Activated T-cell treated with anti-CD3 and anti-CD28 coated beads for 24 hours (primary cell): ENCODE measurements at regions not wholly inside any gene's neighbourhood (a gene's known extent, or its start where the extent isn't known, plus 50 kb on each side); places are given as distances from the start of the nearest gene placed in this dataset.
"Not testable (repeated sequence)": the region's sequence is repeated elsewhere in the genome, so short reads cannot be mapped to it uniquely, and the experiment has no call there.

Experiments
- DNase-seq: peaks from one replicate; pipeline ENCODE4 v3.0.0-alpha.2; 2020; ENCODE audit warnings: low read depth

- no peak for DNase-seq
These were observed 115.9 kb upstream of the EEPD1 start for GRCh38 chr7:36037121-36037662.

DNA sequence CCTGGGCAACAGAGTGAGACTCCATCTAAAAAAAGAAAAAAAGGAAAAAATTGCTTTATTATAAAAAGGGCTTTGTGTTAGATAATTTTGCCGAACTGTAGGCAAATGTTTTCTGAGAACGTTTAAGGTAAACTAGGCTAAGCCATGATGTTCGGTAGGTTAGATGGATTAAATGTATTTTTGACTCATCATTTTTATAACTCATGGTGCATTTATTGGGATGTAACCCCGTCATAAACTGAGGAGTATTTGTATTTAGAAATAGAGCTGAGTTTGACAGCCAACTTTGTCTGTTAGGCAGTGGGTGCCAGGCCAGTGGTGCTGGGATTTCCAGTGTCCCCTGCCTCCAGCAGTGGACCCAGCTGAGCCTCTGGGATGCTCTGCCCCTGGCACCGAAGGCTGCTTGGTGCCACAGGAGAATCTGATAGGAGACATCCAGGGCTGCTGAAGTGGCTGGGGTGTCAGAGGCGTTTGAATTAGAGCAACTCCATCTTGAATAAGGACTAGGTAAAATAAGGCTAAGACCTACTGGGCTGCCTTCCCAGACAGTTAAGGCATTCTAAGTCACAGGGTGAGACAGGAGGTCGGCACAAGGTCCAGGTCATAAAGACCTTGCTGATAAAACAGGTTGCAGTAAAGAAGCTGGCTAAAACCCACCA, 114.9 kb upstream of the EEPD1 start:
- no peak for DNase-seq

DNA sequence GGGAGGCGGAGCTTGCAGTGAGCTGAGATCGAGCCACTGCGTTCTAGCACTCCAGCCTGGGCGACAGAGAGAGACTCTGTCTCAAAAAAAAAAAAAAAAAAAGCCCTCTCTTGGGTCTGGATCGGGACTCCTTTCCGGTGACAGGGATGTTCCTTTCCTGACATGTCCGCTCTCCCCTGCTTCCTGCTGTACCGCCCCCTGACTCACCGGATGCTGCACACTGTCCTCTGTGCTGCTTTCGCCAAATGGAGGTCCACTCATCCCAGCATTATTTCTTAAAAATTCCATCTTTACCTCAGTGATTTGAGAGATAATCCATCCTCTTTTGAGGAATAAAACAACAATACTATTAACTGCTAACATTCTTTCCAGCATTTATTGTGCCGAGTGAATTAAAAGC, 113.8 kb upstream of the EEPD1 start:
- DNase-seq = no peak

- no peak for DNase-seq
These were observed 113.4 kb upstream of the EEPD1 start for GRCh38 chr7:36039671-36040070.

GRCh38 chr7:36040679-36041078, 112.4 kb upstream of the EEPD1 start:
- DNase-seq = no peak

DNA sequence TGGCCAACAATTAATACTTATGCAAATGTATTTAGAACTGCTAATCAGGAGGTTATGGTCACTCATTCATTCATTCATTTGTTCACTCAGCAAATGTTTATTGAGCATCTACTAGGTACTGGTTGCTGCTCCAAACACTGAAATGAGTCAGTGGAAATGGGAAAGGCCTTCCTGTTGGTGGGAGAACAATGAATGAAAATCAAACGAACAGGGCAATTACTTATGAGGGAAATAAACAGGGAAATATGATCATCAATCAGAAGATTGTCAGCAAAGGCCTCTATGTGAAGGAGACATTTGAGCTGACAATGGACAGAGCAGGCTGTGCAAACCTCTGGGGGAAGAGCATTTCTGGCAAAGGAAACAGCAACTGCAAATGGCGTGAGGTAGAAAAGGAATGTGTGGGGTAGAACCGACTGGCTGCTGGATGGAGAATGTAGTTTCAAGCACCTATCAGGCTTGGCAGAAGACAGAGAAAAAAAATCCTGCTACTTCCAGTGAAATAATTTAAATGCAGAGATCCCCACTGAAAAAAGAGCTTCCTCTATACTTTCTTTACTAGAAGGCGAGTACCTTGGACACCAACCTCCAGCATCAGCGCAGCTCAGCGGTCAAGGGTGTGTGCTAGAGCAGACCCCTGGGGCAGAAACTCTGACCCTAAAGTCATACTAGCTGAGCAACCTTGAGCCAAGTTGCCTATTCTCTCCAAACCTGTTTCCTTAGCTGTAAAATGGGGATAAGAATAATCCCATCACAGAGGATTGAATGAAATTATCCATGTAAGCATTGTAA, 108.8 kb upstream of the EEPD1 start:
- no peak for DNase-seq

DNA sequence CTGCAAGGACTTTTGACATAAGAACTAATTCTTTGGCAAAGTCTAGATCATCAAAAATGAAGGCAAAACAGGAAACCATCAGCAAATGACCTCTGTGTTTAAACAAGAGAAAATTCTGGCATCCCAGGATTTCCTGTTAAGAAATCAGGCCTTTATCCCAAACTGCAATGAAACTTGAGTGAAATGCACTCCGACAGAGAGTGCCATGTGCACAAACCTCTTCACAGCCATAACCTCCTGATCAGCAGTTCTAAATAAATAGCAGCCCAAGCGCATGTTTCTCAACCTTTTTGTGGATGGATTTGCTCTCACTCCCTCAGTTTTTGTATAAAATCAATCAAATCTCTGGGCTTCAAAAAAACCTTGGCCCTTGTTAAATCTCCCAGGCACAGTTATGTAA, 107.7 kb upstream of the EEPD1 start:
- DNase-seq = no peak

DNA sequence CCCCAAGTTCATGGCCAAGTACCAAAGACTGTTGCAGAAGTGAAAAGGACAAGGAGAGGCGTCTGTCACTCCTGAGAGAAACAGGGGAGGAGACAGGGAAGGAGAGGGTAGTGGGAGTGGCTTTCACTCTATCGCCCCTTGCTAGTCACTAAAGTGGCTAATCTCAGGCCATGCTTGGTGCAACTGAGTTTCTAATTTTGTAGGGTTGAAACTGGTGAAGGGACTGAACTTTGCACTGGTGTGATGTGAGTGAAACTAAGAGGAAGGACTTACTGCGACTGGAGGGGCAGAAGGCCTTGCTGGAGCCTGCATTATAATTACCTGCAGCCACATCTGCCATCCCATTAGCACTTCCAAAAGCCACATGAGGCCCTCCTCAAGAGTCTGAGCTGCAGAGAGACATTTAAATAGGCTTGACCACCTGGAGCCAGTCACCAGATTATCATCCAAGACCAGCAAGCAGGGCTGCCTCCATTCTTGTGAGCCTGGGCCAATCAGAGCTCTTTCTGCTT, 107.2 kb upstream of the EEPD1 start:
- DNase-seq = no peak

- no peak for DNase-seq
These were observed 105.9 kb upstream of the EEPD1 start for GRCh38 chr7:36047091-36047658.

DNA sequence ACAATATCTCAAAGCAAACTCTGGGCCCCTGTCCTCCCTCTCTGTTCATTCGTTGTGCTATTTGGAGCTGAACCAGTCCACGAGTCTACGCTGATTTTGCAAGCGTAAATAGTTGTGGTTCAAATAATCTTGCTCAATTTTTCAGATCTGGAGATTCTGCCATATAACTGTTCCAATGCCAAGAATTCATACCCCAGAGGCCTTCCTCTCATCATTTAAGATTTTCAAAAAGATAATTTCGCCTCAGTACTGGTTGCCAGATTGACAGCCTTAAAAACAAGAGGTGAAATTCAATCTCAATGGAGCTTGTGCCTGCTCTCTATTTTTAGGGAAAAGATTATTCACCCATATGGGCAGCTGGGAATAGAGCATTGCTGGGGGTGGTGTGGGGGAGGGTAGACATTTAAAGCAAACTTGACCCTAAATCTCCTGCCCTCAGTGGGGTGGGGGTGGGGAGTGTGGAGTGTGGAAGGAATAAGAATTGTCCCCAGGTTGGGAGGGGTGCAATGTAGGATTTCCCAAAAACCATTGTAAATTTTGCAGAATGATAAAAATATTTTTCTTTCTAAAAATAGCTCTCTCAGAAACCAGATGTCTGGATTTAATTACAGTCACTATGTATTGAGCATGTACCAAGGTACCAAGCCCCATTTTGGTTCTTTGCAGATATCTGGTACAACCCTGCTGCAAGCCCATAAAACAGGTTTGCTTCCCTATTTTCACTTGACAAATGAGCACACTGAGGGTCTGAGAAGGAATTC, 104.7 kb upstream of the EEPD1 start:
- DNase-seq = no peak

GRCh38 chr7:36048902-36049240, 104.2 kb upstream of the EEPD1 start:
- no peak for DNase-seq

GRCh38 chr7:36051501-36051900, 101.6 kb upstream of the EEPD1 start:
- DNase-seq = no peak

DNA sequence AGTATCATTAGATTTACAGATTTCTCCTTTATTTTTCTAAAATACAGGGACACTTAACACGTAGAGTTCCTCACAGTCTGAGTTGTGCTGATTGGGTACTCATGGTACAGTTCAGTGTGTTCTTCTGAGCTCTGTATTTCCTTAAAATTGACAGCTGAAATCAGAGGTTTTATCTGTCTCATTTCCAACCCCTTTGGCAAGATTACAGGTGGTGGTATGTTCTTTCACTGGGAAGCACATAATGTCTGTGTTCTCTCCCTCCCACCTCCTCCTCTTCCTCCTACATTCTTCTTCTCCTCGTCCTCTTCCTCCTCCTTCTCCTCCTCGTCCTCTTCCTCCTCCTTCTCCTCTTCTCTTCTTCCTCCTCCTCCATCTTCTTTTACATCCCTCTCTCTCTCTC, 99.5 kb upstream of the EEPD1 start:
- no peak for DNase-seq

DNA sequence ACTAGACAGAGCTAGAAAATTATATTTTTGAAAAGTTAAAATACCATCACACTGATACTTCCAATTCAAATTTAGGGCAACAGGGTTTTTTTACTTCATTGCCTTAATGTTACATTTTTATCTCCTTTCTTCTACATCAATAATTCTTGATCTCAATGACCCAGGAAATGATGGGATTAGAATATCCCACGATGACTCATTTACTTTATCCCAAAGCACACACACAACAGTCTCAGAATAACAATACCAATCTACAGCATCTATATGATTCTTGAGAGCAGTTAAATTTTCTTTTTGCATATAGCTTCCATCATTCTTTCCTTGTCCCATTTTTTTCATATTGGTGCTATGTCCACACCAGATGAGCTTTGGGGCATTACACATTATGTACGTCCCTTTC, 98.4 kb upstream of the EEPD1 start:
- no peak for DNase-seq

DNA sequence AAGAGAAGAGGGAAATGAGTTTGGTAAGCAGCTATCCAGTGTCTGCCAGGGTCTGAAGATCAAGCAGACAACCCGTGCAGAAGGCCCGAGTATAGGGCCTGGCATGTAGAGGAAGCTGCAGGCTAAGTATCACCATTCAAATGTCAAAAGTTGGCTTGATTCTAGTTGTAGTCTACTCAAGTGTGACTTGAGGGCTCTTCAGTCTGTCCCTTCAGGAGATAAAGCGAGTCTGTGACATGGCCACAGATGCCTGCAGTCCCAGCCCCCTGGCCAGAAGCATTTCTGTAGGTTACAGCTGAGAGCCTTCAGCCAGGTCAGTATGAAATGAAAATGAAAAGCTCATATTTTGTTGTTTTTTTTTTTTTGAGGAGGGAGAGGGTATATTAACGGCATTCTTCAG, 97.8 kb upstream of the EEPD1 start:
- no peak for DNase-seq

DNA sequence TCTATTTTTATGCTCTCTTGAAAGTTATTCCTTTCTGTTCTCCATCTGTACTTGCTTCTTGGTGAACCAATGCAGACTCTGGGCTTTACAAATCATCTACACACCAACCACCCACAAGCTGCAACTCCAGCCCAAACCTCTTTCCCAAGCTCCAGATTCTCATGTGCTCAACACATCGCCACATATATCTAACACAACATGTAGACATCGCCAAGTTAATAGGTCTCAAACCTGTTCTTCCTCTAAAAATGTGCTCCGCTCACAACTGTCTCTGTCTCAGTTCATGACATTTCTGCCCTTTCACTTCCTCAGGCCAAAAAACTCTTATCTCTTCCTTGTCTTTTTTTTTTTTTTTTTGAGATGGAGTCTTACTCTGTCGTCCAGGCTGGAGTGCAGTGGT, 95.7 kb upstream of the EEPD1 start:
- no peak for DNase-seq

GRCh38 chr7:36058020-36058592, 94.9 kb upstream of the EEPD1 start:
- DNase-seq = no peak

DNA sequence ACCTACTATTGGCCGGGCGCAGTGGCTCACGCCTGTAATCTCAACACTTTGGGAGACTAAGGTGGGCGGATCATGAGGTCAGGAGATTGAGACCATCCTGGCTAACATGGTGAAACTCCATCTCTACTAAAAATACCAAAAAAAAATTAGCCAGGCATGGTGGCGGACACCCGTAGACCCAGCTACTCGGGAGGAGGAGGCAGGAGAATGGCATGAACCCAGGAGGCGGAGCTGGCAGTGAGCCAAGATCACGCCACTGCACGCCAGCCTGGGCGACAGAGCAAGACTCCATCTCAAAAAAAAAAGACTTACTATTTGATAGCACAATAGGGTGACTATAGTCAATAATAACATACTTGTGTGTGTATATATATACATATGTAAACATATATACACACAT, 92.7 kb upstream of the EEPD1 start:
- DNase-seq = not testable (repeated sequence)

DNA sequence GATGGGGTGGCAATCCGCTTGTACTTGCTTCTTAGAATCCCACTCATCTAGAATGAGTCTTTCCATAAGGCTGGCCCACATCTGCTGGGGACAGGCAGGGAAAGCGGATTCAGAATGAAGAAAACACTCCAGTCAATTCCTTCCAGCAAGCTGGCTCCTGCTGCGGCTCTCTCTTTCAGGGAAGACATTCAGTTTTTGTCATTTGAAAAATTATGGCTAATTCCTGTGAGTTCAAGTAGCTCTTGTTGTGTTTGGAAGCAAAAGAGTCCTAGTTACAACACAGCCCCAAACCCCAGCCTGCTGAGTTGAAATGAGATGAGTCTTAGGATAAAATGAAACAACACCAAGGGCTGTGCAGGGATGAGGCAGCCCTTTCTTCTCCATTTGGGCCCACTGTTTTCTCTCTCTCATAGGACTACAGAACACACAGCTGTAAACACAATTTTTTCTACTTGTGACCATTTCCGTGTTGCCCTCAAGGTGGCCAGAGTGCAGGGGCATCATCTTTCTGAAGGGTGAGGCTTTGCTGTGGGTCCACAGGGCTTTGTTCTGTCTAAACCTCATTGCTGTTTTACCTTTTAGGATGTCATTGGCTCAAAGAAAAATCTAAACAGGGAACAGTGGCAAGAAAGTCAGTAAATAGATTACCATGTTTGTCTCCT, 90.8 kb upstream of the EEPD1 start:
- DNase-seq = no peak

DNA sequence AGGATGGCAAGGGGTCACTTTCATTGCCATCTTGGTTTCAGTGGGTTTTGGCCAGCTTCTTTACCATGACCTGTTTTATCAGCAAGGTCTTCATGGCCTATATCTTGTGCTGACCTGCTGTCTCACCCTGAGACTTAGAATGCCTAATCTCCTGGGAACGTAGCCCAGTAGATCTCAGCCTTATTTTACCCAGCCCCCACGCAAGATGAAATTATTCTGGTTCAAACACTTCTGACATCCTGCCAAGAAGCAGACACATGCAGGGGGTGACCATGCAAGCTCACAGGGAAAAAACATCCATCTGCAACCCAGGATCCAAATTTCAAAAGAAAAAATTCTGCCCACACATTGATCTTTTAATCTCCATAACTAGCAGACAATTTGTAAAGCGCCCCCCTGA, 88.4 kb upstream of the EEPD1 start:
- no peak for DNase-seq

DNA sequence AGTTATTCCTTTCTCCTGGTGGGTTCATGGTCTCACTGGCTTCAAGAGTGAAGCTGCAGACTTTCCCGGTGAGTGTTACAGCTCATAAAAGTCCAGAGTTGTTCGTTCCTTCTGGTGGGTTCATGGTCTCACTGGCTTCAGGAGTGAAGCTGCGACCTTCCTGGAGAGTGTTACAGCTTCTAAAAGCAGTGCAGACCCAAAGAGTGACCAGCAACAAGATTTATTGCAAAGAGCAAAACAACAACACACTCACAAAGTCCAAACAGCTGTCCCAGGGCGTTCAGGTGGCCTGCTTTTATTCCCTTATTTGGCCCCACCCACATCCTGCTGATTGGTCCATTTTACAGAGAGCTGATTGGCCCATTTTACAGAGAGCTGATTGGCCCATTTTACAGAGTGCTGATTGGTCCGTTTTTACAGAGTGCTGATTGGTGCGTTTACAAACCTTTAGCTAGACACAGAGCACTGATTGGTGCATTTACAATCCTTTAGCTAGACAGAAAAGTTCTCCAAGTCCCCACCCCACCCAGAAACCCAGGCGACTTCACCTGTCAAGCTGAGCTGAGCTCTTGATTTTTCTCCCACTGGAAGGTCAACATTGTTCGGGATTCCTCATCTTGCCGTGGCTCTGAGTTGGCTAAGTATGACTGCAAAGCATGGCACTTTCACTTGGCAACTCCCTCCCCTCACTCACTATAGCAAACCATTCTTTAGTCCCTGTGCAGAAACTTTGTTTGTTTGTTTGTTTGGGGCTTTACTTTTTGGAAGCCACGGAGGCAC, 87.3 kb upstream of the EEPD1 start:
- not testable (repeated sequence) for DNase-seq
